MCF 10A (cell line): ENCODE measurements at regions not wholly inside any gene's neighbourhood (a gene's known extent, or its start where the extent isn't known, plus 50 kb on each side); places are given as distances from the start of the nearest gene placed in this dataset.
A peak's percentile ranks its signal among the peaks of the same experiment; 100 is the strongest.

Experiments
- BruUV-seq: library from RNA; stranded (reverse); fragments of 400-500 nt; replicated peaks from 2 replicates; lab custom pipeline; 2021; lab: Mats Ljungman, UMichigan
- CTCF ChIA-PET: fragments of 300-600 bp; sonication (Branson Sonifier 250); formaldehyde crosslinking; extraction: SDS; loops from one replicate; lab custom pipeline; 2021; ENCODE audit warnings: antibody characterized with exemption, inconsistent platforms; lab: Yijun Ruan, JAX
- POLR2A ChIA-PET: fragments of 300-600, 350-650 bp; sonication (Branson Sonifier 250); formaldehyde crosslinking; extraction: SDS; loops from one replicate; lab custom pipeline; 2020; ENCODE audit warnings: antibody characterized with exemption, inconsistent platforms; lab: Yijun Ruan, JAX
- DNase-seq: peaks from one replicate; pipeline ENCODE4 v3.0.0-alpha.2; 2018; ENCODE audit not compliant: unreplicated experiment
- H3K27ac Mint-ChIP-seq: one replicate; pipeline ENCODE4 v1.8.0; 2022; ENCODE audit warnings: mild to moderate bottlenecking, low read depth, mixed read lengths; ENCODE audit not compliant: unreplicated experiment
- H3K27me3 Mint-ChIP-seq: one replicate; pipeline ENCODE4 v1.8.0; 2022; ENCODE audit warnings: mixed read lengths; ENCODE audit not compliant: insufficient read depth, unreplicated experiment
- H3K36me3 Mint-ChIP-seq: one replicate; pipeline ENCODE4 v1.8.0; 2022; ENCODE audit warnings: mild to moderate bottlenecking, moderate library complexity, mixed read lengths; ENCODE audit not compliant: insufficient read depth, unreplicated experiment
- H3K4me1 Mint-ChIP-seq: one replicate; pipeline ENCODE4 v1.8.0; 2022; ENCODE audit warnings: mixed read lengths; ENCODE audit not compliant: insufficient read depth, unreplicated experiment
- H3K4me3 Mint-ChIP-seq: one replicate; pipeline ENCODE4 v1.8.0; 2022; ENCODE audit warnings: mild to moderate bottlenecking, moderate library complexity, mixed read lengths; ENCODE audit not compliant: unreplicated experiment
- H3K9me3 Mint-ChIP-seq: one replicate; pipeline ENCODE4 v1.8.0; 2022; ENCODE audit warnings: mixed read lengths; ENCODE audit not compliant: unreplicated experiment
- CTCF ChIP-seq: fragments of 200-600 bp; IDR thresholded peaks from one replicate; pipeline ENCODE4 v1.8.0; 2022; ENCODE audit warnings: antibody characterized with exemption, mild to moderate bottlenecking; ENCODE audit not compliant: unreplicated experiment
- intact Hi-C: fragments of 100-400 bp; cut with micrococcal nuclease; formaldehyde crosslinking; loops from 2 replicates; pipeline ENCODE4 v1.14.1; 2022

GRCh38 chr11:45086526-45086925 is 59.9 kb upstream of the PRDM11 start:
- H3K9me3 Mint-ChIP-seq, result peaks cover 12% of the 10 kb centered on the region
- BruUV-seq, result no TSS peak
- no peak overlapping the region for H3K27ac Mint-ChIP-seq
- no peak for TF ChIP-seq CTCF
- no peaks in the 10 kb centered on the region for H3K27me3 Mint-ChIP-seq
- H3K36me3 Mint-ChIP-seq, result no peaks in the 10 kb centered on the region
- intact Hi-C loops, result no loop called here
- no peak for DNase-seq
- CTCF ChIA-PET, result interaction anchor here (0.7 to 1.8 kb wide), 3 partner anchors 11 to 624 kb away, joined by 3 to 6 read pairs (median 5); no protein-coding TSS in a partner anchor
- POLR2A ChIA-PET, result interaction anchor here (0.7 kb wide), 1 partner anchor 1096 kb away, joined by 3 read pairs; no protein-coding TSS in a partner anchor
- no peak overlapping the region for H3K4me3 Mint-ChIP-seq
- H3K4me1 Mint-ChIP-seq, result peaks cover 40% of the 10 kb centered on the region

- no peak overlapping the region for H3K27ac Mint-ChIP-seq
- BruUV-seq, result no TSS peak
- H3K27me3 Mint-ChIP-seq, result no peaks in the 10 kb centered on the region
- H3K4me1 Mint-ChIP-seq, result peaks cover 40% of the 10 kb centered on the region
- ChIA-PET POLR2A (interaction anchor here (0.6 to 2.6 kb wide), 3 partner anchors 10 to 1315 kb away, joined by 3 to 15 read pairs (median 3); no protein-coding TSS in a partner anchor), CTCF (interaction anchor here (0.7 to 1.8 kb wide), 6 partner anchors 10 to 623 kb away, joined by 3 to 6 read pairs (median 4); no protein-coding TSS in a partner anchor)
- no peak for DNase-seq
- intact Hi-C loops, result no loop called here
- H3K9me3 Mint-ChIP-seq, result peaks cover 12% of the 10 kb centered on the region
- H3K4me3 Mint-ChIP-seq, result no peak overlapping the region
- H3K36me3 Mint-ChIP-seq, result no peaks in the 10 kb centered on the region
- TF ChIP-seq CTCF, result no peak
These were observed 59.1 kb upstream of the PRDM11 start for GRCh38 chr11:45087086-45087899.

GRCh38 chr11:45087900-45088160 is 58.6 kb upstream of the PRDM11 start:
- no peak overlapping the region for H3K27ac Mint-ChIP-seq
- H3K9me3 Mint-ChIP-seq, result peaks cover 12% of the 10 kb centered on the region
- peaks cover 41% of the 10 kb centered on the region for H3K4me1 Mint-ChIP-seq
- DNase-seq, result no peak
- intact Hi-C loops, result no loop called here
- peaks cover 2% of the 10 kb centered on the region for H3K36me3 Mint-ChIP-seq
- TF ChIP-seq CTCF, result no peak
- no peaks in the 10 kb centered on the region for H3K27me3 Mint-ChIP-seq
- BruUV-seq, result no TSS peak
- no peak overlapping the region for H3K4me3 Mint-ChIP-seq
- POLR2A ChIA-PET, result interaction anchor here (0.6 to 2.6 kb wide), 2 partner anchors 10 to 1314 kb away, joined by 3 to 15 read pairs; no protein-coding TSS in a partner anchor
- CTCF ChIA-PET, result interaction anchor here (0.7 to 1.8 kb wide), 5 partner anchors 9 to 438 kb away, joined by 3 to 6 read pairs (median 4); no protein-coding TSS in a partner anchor

GRCh38 chr11:45089251-45089650 is 57.2 kb upstream of the PRDM11 start:
- TF ChIP-seq CTCF, result no peak
- peaks cover 6% of the 10 kb centered on the region for H3K36me3 Mint-ChIP-seq
- H3K9me3 Mint-ChIP-seq, result peaks cover 12% of the 10 kb centered on the region
- peak overlapping the region; percentile 89 for H3K27ac Mint-ChIP-seq
- intact Hi-C loops, result loop anchor here (1.0 kb wide), 2 partner anchors 8 to 43 kb away; no protein-coding TSS in a partner anchor
- H3K4me3 Mint-ChIP-seq, result no peak overlapping the region
- H3K27me3 Mint-ChIP-seq, result no peaks in the 10 kb centered on the region
- no TSS peak for BruUV-seq
- ChIA-PET POLR2A (interaction anchor here (1.0 to 2.6 kb wide), 2 partner anchors 8 to 9 kb away, joined by 3 to 15 read pairs; no protein-coding TSS in a partner anchor), CTCF (interaction anchor here (1.2 to 3.2 kb wide), 3 partner anchors 9 to 153 kb away, joined by 3 to 30 read pairs (median 4); no protein-coding TSS in a partner anchor)
- peak; percentile 86 for DNase-seq
- H3K4me1 Mint-ChIP-seq, result peaks cover 41% of the 10 kb centered on the region
